Hepatocyte (in vitro differentiated cells): ENCODE measurements at regions not wholly inside any gene's neighbourhood (a gene's known extent, or its start where the extent isn't known, plus 50 kb on each side); places are given as distances from the start of the nearest gene placed in this dataset.

ENCODE experiments used
- EZH2 ChIP-seq: fragments of 200-600 bp; sonication (generic); IDR thresholded peaks from 2 replicates; pipeline ENCODE4 v1.6.1; 2016; ENCODE audit warnings: antibody characterized with exemption, mild to moderate bottlenecking, borderline replicate concordance
- EZH2phosphoT487 ChIP-seq: fragments of 200-600 bp; sonication (generic); IDR thresholded peaks from one replicate; pipeline ENCODE4 v1.6.1; 2018; ENCODE audit warnings: antibody characterized with exemption, mild to moderate bottlenecking, low read depth, moderate library complexity; ENCODE audit not compliant: unreplicated experiment, severe bottlenecking
- TF ChIP-seq, protein P1 (sequence below): fragments of 200-600 bp; sonication (generic); IDR thresholded peaks from 2 replicates; pipeline ENCODE4 v1.5.1; 2016; ENCODE audit warnings: antibody characterized with exemption, mild to moderate bottlenecking; ENCODE audit not compliant: poor library complexity

DNA sequence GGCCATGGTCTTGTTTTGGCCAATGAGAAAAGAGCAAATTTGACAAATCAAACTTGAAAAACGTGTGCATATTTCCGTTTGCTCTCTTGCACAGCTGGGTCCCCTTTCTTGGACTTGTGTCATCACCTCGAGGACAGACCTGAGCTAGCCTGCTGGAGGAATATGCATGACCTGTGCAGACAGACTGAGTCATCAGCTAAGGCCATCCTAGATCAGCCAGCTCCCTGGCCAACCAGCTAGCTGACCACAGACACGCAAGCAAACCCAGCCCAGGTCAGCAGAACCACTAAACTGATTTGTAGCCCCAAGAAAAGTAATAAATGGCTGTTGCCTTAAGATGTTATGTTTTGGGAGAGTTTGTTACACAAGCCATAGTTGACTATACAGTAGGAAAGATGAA is 61.3 kb upstream of the PAX3 start:
- no peak for TF ChIP-seq EZH2phosphoT487
- TF ChIP-seq, protein P1, sequence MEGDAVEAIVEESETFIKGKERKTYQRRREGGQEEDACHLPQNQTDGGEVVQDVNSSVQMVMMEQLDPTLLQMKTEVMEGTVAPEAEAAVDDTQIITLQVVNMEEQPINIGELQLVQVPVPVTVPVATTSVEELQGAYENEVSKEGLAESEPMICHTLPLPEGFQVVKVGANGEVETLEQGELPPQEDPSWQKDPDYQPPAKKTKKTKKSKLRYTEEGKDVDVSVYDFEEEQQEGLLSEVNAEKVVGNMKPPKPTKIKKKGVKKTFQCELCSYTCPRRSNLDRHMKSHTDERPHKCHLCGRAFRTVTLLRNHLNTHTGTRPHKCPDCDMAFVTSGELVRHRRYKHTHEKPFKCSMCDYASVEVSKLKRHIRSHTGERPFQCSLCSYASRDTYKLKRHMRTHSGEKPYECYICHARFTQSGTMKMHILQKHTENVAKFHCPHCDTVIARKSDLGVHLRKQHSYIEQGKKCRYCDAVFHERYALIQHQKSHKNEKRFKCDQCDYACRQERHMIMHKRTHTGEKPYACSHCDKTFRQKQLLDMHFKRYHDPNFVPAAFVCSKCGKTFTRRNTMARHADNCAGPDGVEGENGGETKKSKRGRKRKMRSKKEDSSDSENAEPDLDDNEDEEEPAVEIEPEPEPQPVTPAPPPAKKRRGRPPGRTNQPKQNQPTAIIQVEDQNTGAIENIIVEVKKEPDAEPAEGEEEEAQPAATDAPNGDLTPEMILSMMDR, result no peak
- TF ChIP-seq EZH2, result no peak
